PC-9 (cell line): ENCODE measurements at regions not wholly inside any gene's neighbourhood (a gene's known extent, or its start where the extent isn't known, plus 50 kb on each side); places are given as distances from the start of the nearest gene placed in this dataset.

Source experiments
- BruUV-seq: library from RNA; stranded (reverse); fragments of 400-500 nt; replicated peaks from 2 replicates; lab custom pipeline; 2021; lab: Mats Ljungman, UMichigan
- CTCF ChIA-PET: fragments of 300-600 bp; sonication (Branson Sonifier 250); formaldehyde crosslinking; loops from one replicate; lab custom pipeline; 2022; ENCODE audit warnings: antibody characterized with exemption; lab: Charles Lee
- POLR2A ChIA-PET: fragments of 300-600 bp; sonication (Branson Sonifier 250); formaldehyde crosslinking; loops from one replicate; lab custom pipeline; 2022; ENCODE audit warnings: antibody characterized with exemption; ENCODE audit not compliant: unreplicated experiment; lab: Charles Lee
- DNase-seq, 2 experiments: peaks; one replicate each; pipeline versions ENCODE4 v3.0.0 to v3.0.0-alpha.2; 2015 to 2022; ENCODE audit warnings: mixed read lengths in 1 of 2
- H2AFZ ChIP-seq: fragments of 200-600 bp; sonication (generic); 2 replicates; pipeline ENCODE4 v1.8.1; 2017; ENCODE audit warnings: antibody characterized with exemption
- H3F3A ChIP-seq: fragments of 200-600 bp; sonication (generic); 2 replicates; pipeline ENCODE4 v1.8.1; 2017; ENCODE audit warnings: antibody characterized with exemption, mild to moderate bottlenecking, low read depth; ENCODE audit not compliant: insufficient read depth
- H3K27ac ChIP-seq: fragments of 200-600 bp; sonication (generic); 2 replicates; pipeline ENCODE4 v1.6.1; 2016; ENCODE audit warnings: mixed run types
- H3K27me3 ChIP-seq: fragments of 200-600 bp; sonication (generic); 2 replicates; pipeline ENCODE4 v1.6.1; 2016; ENCODE audit warnings: low read depth, mixed run types; ENCODE audit not compliant: insufficient read depth
- H3K36me3 ChIP-seq: fragments of 200-600 bp; sonication (generic); 2 replicates; pipeline ENCODE4 v1.6.1; 2016; ENCODE audit warnings: low read depth, mixed run types
- H3K4me1 ChIP-seq: fragments of 200-600 bp; sonication (generic); replicated peaks from 2 replicates; pipeline ENCODE4 v1.6.1; 2016; ENCODE audit warnings: mixed run types; ENCODE audit not compliant: insufficient read depth
- H3K4me2 ChIP-seq: fragments of 200-600 bp; sonication (generic); 2 replicates; pipeline ENCODE4 v1.6.1; 2017; ENCODE audit warnings: mixed run types
- H3K4me3 ChIP-seq: fragments of 200-600 bp; sonication (generic); 2 replicates; pipeline ENCODE4 v1.6.1; 2016; ENCODE audit warnings: mixed run types
- H3K79me2 ChIP-seq: fragments of 200-600 bp; sonication (generic); 2 replicates; pipeline ENCODE4 v1.6.1; 2017; ENCODE audit warnings: low read depth, mixed run types
- H3K9me2 ChIP-seq: fragments of 200-600 bp; sonication (generic); 2 replicates; pipeline ENCODE4 v1.8.1; 2017; ENCODE audit warnings: mild to moderate bottlenecking; ENCODE audit not compliant: insufficient read depth
- H3K9me3 ChIP-seq: fragments of 200-600 bp; sonication (generic); 2 replicates; pipeline ENCODE4 v1.8.1; 2016; ENCODE audit warnings: low read depth; ENCODE audit not compliant: insufficient read depth
- H4K20me1 ChIP-seq: fragments of 200-600 bp; sonication (generic); 2 replicates; pipeline ENCODE4 v1.8.1; 2017; ENCODE audit not compliant: insufficient read depth
- CTCF ChIP-seq: fragments of 200-600 bp; sonication (generic); conservative IDR thresholded peaks from 2 replicates; pipeline ENCODE4 v1.6.1; 2017; ENCODE audit warnings: mixed run types, antibody characterized with exemption, mild to moderate bottlenecking, moderate library complexity
- EZH2 ChIP-seq: fragments of 200-600 bp; sonication (generic); IDR thresholded peaks from 2 replicates; pipeline ENCODE4 v1.8.0; 2017; ENCODE audit warnings: antibody characterized with exemption, low read depth
- intact Hi-C: fragments of 100-400 bp; cut with micrococcal nuclease; formaldehyde crosslinking; loops from one replicate; pipeline ENCODE4 v1.10.0; 2022; ENCODE audit not compliant: unreplicated experiment

DNA sequence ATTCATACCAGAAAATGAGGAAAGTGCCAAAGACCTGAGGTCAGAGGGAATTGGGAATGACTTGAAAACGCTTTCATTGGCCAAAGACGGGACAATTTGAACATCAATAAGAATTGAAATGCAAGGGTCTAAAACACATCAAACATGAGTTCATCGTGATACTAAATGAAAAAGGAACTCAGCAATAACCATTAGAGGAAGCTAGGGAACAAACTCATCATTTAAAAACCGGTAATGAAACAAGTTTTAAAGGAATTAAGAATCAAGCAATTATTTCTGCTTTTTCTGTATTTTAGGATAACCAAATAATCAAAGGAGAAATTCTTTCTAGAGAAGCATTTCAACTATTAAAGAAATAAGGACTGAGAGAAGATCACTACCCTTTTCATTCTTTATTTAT, 303.1 kb downstream of the ARHGAP12 start:
- H3K4me3 ChIP-seq, result no peak overlapping the region
- DNase-seq, result no peak
- H3K4me2 ChIP-seq, result no peak overlapping the region
- no peaks in the 10 kb centered on the region for H3K9me3 ChIP-seq
- no peak for TF ChIP-seq CTCF
- no peak for TF ChIP-seq EZH2
- H3K27ac ChIP-seq, result no peak overlapping the region
- ChIA-PET CTCF (no interaction called here), POLR2A (interaction anchor here (0.6 kb wide), 1 partner anchor 44 kb away, joined by 3 read pairs; no protein-coding TSS in a partner anchor)
- no peaks in the 10 kb centered on the region for H3K79me2 ChIP-seq
- H3K27me3 ChIP-seq, result no peaks in the 10 kb centered on the region
- intact Hi-C loops, result no loop called here
- no peaks in the 10 kb centered on the region for H3K4me1 ChIP-seq
- BruUV-seq, result no TSS peak
- no peaks in the 10 kb centered on the region for H3K36me3 ChIP-seq
- H3K9me2 ChIP-seq, result no peaks in the 10 kb centered on the region
- H2AFZ ChIP-seq, result no peak overlapping the region
- H4K20me1 ChIP-seq, result no peaks in the 10 kb centered on the region
- H3F3A ChIP-seq, result no peaks in the 10 kb centered on the region

- H3K4me1 ChIP-seq, result no peaks in the 10 kb centered on the region
- no peaks in the 10 kb centered on the region for H3K27me3 ChIP-seq
- H3K4me3 ChIP-seq, result no peak overlapping the region
- H3K9me3 ChIP-seq, result no peaks in the 10 kb centered on the region
- ChIA-PET POLR2A (no interaction called here), CTCF (no interaction called here)
- H4K20me1 ChIP-seq, result no peaks in the 10 kb centered on the region
- intact Hi-C loops, result no loop called here
- H2AFZ ChIP-seq, result no peak overlapping the region
- no peaks in the 10 kb centered on the region for H3F3A ChIP-seq
- no peaks in the 10 kb centered on the region for H3K36me3 ChIP-seq
- H3K27ac ChIP-seq, result no peak overlapping the region
- H3K4me2 ChIP-seq, result no peak overlapping the region
- no peaks in the 10 kb centered on the region for H3K79me2 ChIP-seq
- H3K9me2 ChIP-seq, result no peaks in the 10 kb centered on the region
- no peak for TF ChIP-seq EZH2
- no peak for TF ChIP-seq CTCF
- no TSS peak for BruUV-seq
- no peak for DNase-seq
Observed at GRCh38 chr10:31624611-31625010, 304.0 kb downstream of the ARHGAP12 start.

- no TSS peak for BruUV-seq
- no peaks in the 10 kb centered on the region for H3K79me2 ChIP-seq
- H3K9me3 ChIP-seq, result no peaks in the 10 kb centered on the region
- no peaks in the 10 kb centered on the region for H3K36me3 ChIP-seq
- H2AFZ ChIP-seq, result no peak overlapping the region
- H3K9me2 ChIP-seq, result no peaks in the 10 kb centered on the region
- no peaks in the 10 kb centered on the region for H4K20me1 ChIP-seq
- no peaks in the 10 kb centered on the region for H3K4me1 ChIP-seq
- TF ChIP-seq EZH2, result no peak
- TF ChIP-seq CTCF, result no peak
- no peak overlapping the region for H3K27ac ChIP-seq
- no peak overlapping the region for H3K4me2 ChIP-seq
- intact Hi-C loops, result no loop called here
- POLR2A ChIA-PET, result no interaction called here
- CTCF ChIA-PET, result no interaction called here
- no peak for DNase-seq
- no peak overlapping the region for H3K4me3 ChIP-seq
- H3K27me3 ChIP-seq, result no peaks in the 10 kb centered on the region
- H3F3A ChIP-seq, result no peaks in the 10 kb centered on the region
Observed at GRCh38 chr10:31623947-31624346, 304.7 kb downstream of the ARHGAP12 start.
